ENCODE measurements at regions not wholly inside any gene's neighbourhood (a gene's known extent, or its start where the extent isn't known, plus 50 kb on each side); places are given as distances from the start of the nearest gene placed in this dataset.

GRCh38 chr5:106195679-106196474 lies 1474.9 kb downstream of the EFNA5 start (continued):
- no peak for TF ChIP-seq ELF1 (IDR thresholded peaks at IDR 0.05; ENCODE audit: borderline replicate concordance, low read depth)

DNA sequence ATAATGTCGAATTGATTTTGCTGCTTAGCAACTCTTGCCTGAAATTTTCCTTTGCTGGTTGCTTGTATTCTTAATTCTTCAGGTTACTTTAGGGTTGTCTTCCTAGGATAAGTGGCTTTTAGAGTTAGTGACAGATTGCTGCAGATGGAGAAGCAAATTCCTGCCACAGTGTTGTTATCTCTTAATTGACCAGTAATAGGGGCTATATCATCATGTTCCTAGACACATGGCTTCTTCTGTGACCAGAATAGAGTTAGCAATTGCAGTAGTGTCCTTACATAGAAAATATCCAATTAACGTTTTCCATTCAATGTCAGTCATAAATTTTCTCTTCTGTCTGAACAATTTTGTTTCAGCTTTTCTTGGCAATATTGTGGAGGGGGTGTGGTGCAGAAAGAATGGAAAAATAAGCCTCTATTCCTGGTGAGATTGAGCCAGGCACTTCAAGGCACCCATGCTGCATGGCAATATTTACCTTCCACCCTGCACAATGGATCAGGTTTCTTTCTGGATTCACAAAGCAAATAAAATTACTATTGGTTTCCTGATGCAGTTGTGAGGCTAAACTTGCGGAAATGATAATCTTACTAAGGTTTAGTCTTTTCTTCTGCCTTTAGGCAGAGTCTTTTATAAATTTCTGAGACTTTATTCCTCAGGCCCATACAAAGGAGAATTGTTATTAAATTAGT lies 1481.5 kb downstream of the EFNA5 start:
- H4K20me1 ChIP-seq (ENCODE audit: insufficient read depth) = no peaks in the 10 kb centered on the region
- intact Hi-C loops (cut with micrococcal nuclease) = no loop called here
- ATAC-seq = no peak
- CTCF ChIA-PET = no interaction called here
- H3K9me3 ChIP-seq (ENCODE audit: control insufficient read depth in 1 of 2, insufficient read depth in 1 of 2, low read depth in 1 of 2, low read length in 2 of 2) = no peaks in the 10 kb centered on the region
- H3K4me3 ChIP-seq (replicated peaks in 1 of 2; ENCODE audit: low read depth in 1 of 2, low read length in 2 of 2) = no peak overlapping the region
- no peak for DNase-seq (ENCODE audit: low read depth, low spot score)
- H3K27me3 ChIP-seq (ENCODE audit: insufficient read depth, low read length) = no peaks in the 10 kb centered on the region
- POLR2A ChIA-PET = no interaction called here
- no peak overlapping the region for H3K27ac ChIP-seq (ENCODE audit: low read depth, low read length)
- H3K4me1 ChIP-seq (ENCODE audit: control insufficient read depth in 1 of 2, insufficient read depth in 2 of 2, low read length in 2 of 2) = no peaks in the 10 kb centered on the region
- H3K36me3 ChIP-seq (ENCODE audit: control insufficient read depth in 1 of 2, insufficient read depth in 2 of 2, low read length in 2 of 2) = no peaks in the 10 kb centered on the region
- H3K9ac ChIP-seq (ENCODE audit: low read length) = no peak overlapping the region
- no peaks in the 10 kb centered on the region for H3K79me2 ChIP-seq (ENCODE audit: insufficient read depth, low read length)
- H3K9me2 ChIP-seq (ENCODE audit: insufficient read depth) = no peaks in the 10 kb centered on the region
- no peak overlapping the region for H3K4me2 ChIP-seq (ENCODE audit: low read length)
- H2AFZ ChIP-seq (ENCODE audit: low read depth, low read length, poor library complexity, severe bottlenecking) = no peak overlapping the region
- no TSS peak for BruUV-seq (replicated peaks)
- RAD21 ChIA-PET (ENCODE audit: low non-redundant PET in 1 of 2, low total read pairs in 2 of 2, uncharacterized antibody in 2 of 2, unreplicated experiment in 2 of 2) = no interaction called here
- no peak for TF ChIP-seq ZFX (IDR thresholded peaks at IDR 0.05)
- TF ChIP-seq CEBPB (IDR thresholded peaks at IDR 0.05; ENCODE audit: low read depth) = no peak
- TF ChIP-seq, protein P1, sequence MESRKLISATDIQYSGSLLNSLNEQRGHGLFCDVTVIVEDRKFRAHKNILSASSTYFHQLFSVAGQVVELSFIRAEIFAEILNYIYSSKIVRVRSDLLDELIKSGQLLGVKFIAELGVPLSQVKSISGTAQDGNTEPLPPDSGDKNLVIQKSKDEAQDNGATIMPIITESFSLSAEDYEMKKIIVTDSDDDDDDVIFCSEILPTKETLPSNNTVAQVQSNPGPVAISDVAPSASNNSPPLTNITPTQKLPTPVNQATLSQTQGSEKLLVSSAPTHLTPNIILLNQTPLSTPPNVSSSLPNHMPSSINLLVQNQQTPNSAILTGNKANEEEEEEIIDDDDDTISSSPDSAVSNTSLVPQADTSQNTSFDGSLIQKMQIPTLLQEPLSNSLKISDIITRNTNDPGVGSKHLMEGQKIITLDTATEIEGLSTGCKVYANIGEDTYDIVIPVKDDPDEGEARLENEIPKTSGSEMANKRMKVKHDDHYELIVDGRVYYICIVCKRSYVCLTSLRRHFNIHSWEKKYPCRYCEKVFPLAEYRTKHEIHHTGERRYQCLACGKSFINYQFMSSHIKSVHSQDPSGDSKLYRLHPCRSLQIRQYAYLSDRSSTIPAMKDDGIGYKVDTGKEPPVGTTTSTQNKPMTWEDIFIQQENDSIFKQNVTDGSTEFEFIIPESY (IDR thresholded peaks at IDR 0.05; ENCODE audit: extremely low read depth, insufficient replicate concordance, low read length) = no peak
- TF ChIP-seq JUND (IDR thresholded peaks at IDR 0.05) = no peak
- TF ChIP-seq FOSL1 (IDR thresholded peaks at IDR 0.05; ENCODE audit: low read depth) = no peak
- TF ChIP-seq, protein P2, sequence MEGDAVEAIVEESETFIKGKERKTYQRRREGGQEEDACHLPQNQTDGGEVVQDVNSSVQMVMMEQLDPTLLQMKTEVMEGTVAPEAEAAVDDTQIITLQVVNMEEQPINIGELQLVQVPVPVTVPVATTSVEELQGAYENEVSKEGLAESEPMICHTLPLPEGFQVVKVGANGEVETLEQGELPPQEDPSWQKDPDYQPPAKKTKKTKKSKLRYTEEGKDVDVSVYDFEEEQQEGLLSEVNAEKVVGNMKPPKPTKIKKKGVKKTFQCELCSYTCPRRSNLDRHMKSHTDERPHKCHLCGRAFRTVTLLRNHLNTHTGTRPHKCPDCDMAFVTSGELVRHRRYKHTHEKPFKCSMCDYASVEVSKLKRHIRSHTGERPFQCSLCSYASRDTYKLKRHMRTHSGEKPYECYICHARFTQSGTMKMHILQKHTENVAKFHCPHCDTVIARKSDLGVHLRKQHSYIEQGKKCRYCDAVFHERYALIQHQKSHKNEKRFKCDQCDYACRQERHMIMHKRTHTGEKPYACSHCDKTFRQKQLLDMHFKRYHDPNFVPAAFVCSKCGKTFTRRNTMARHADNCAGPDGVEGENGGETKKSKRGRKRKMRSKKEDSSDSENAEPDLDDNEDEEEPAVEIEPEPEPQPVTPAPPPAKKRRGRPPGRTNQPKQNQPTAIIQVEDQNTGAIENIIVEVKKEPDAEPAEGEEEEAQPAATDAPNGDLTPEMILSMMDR (IDR thresholded peaks at IDR 0.05 in 2 of 3, conservative IDR thresholded peaks at IDR 0.05 in 1 of 3; ENCODE audit: borderline replicate concordance in 1 of 3, insufficient read depth in 1 of 3, low read depth in 2 of 3, low read length in 2 of 3) = no peak
- no peak for TF ChIP-seq ELF1 (IDR thresholded peaks at IDR 0.05; ENCODE audit: borderline replicate concordance, low read depth)
- no peak for TF ChIP-seq YY1 (IDR thresholded peaks at IDR 0.05; ENCODE audit: extremely low read depth, insufficient replicate concordance, low read depth, low read length)
- no peak for TF ChIP-seq ATF3 (IDR thresholded peaks at IDR 0.05)
- TF ChIP-seq REST (IDR thresholded peaks at IDR 0.05; ENCODE audit: low read depth) = no peak
- TF ChIP-seq, protein P3, sequence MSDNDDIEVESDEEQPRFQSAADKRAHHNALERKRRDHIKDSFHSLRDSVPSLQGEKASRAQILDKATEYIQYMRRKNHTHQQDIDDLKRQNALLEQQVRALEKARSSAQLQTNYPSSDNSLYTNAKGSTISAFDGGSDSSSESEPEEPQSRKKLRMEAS (IDR thresholded peaks at IDR 0.05) = no peak
- no peak for TF ChIP-seq EZH2 (IDR thresholded peaks at IDR 0.05)
- no peak for TF ChIP-seq EGR1 (IDR thresholded peaks at IDR 0.05; ENCODE audit: low read depth)
- TF ChIP-seq POLR2A (IDR thresholded peaks at IDR 0.05; ENCODE audit: borderline replicate concordance, extremely low read depth, insufficient read depth, insufficient read length) = no peak
- no peak for TF ChIP-seq ZNF274 (IDR thresholded peaks at IDR 0.05; ENCODE audit: low read depth, low read length)
- TF ChIP-seq SRF (IDR thresholded peaks at IDR 0.05; ENCODE audit: low read depth) = no peak

Measured in HCT116 (cell line).